HG03045 (cell line): ENCODE measurements at regions not wholly inside any gene's neighbourhood (a gene's known extent, or its start where the extent isn't known, plus 50 kb on each side); places are given as distances from the start of the nearest gene placed in this dataset.
"Not testable (repeated sequence)": the region's sequence is repeated elsewhere in the genome, so short reads cannot be mapped to it uniquely, and the experiment has no call there.

Source experiments
- ATAC-seq: cut with Tn5 transposase; IDR thresholded peaks from one replicate; pipeline ENCODE4 v1.9.1; 2021; ENCODE audit warnings: mild to moderate bottlenecking, moderate library complexity; ENCODE audit not compliant: unreplicated experiment

- no peak for ATAC-seq
Observed at GRCh38 chr7:118404211-118404610, 179.7 kb downstream of the ANKRD7 start.

- no peak for ATAC-seq
Observed at GRCh38 chr7:118418433-118418832, 193.9 kb downstream of the ANKRD7 start.

GRCh38 chr7:118420888-118421287, 196.4 kb downstream of the ANKRD7 start:
- no peak for ATAC-seq

GRCh38 chr7:118429141-118429540, 204.6 kb downstream of the ANKRD7 start:
- ATAC-seq = no peak

- no peak for ATAC-seq
Observed at GRCh38 chr7:118436663-118437062, 212.2 kb downstream of the ANKRD7 start.

GRCh38 chr7:118449030-118449429, 224.5 kb downstream of the ANKRD7 start:
- not testable (repeated sequence) for ATAC-seq

- ATAC-seq = no peak
Observed at GRCh38 chr7:118449797-118450567, 225.5 kb downstream of the ANKRD7 start.

- no peak for ATAC-seq
Observed at GRCh38 chr7:118452128-118452527, 227.6 kb downstream of the ANKRD7 start.

- no peak for ATAC-seq
Observed at GRCh38 chr7:118467381-118467780, 242.9 kb downstream of the ANKRD7 start.

- ATAC-seq = no peak
Observed at GRCh38 chr7:118472581-118472980, 248.1 kb downstream of the ANKRD7 start.

- ATAC-seq = no peak
Observed at GRCh38 chr7:118473271-118473670, 248.8 kb downstream of the ANKRD7 start.

GRCh38 chr7:118476036-118476435, 251.5 kb downstream of the ANKRD7 start:
- no peak for ATAC-seq

GRCh38 chr7:118477036-118477435, 252.5 kb downstream of the ANKRD7 start:
- no peak for ATAC-seq

GRCh38 chr7:118478236-118478635, 253.7 kb downstream of the ANKRD7 start:
- no peak for ATAC-seq

- ATAC-seq = no peak
Observed at GRCh38 chr7:118478931-118479330, 254.4 kb downstream of the ANKRD7 start.

- ATAC-seq = no peak
Observed at GRCh38 chr7:118492466-118492865, 268.0 kb downstream of the ANKRD7 start.

GRCh38 chr7:118496138-118496644, 271.7 kb downstream of the ANKRD7 start:
- ATAC-seq = no peak

- no peak for ATAC-seq
Observed at GRCh38 chr7:118502235-118502634, 277.7 kb downstream of the ANKRD7 start.

- ATAC-seq = no peak
Observed at GRCh38 chr7:118511146-118511545, 286.6 kb downstream of the ANKRD7 start.

GRCh38 chr7:118517275-118517674, 292.8 kb downstream of the ANKRD7 start:
- ATAC-seq = no peak

GRCh38 chr7:118525020-118525419, 300.5 kb downstream of the ANKRD7 start:
- ATAC-seq = no peak

GRCh38 chr7:118531566-118531965, 307.1 kb downstream of the ANKRD7 start:
- ATAC-seq = no peak

GRCh38 chr7:118559207-118559606, 334.7 kb downstream of the ANKRD7 start:
- ATAC-seq = no peak
